Small intestine (tissue), 7 donors: ENCODE measurements at regions not wholly inside any gene's neighbourhood (a gene's known extent, or its start where the extent isn't known, plus 50 kb on each side); places are given as distances from the start of the nearest gene placed in this dataset.
"Not testable (repeated sequence)": the region's sequence is repeated elsewhere in the genome, so short reads cannot be mapped to it uniquely, and the experiment has no call there.

Experiments used
- DNase-seq, 2 donors: peaks; one replicate each; pipeline versions ENCODE4 v3.0.0 to v3.0.0-alpha.2; 2013
- FAIRE-seq: peaks from 2 replicates; lab custom pipeline; 2012; peaks lifted over from hg19 to GRCh38; lab: Jason Lieb, UNC
- H3K27ac ChIP-seq, 3 donors: one replicate each; pipeline ENCODE4 v1.5.1; 2013; ENCODE audit warnings: low read length in 2 of 3, mild to moderate bottlenecking in 2 of 3, control low read depth in 1 of 3, inconsistent platforms in 1 of 3, low read depth in 1 of 3, moderate library complexity in 1 of 3
- H3K27me3 ChIP-seq, 3 donors: one replicate each; pipeline ENCODE4 v1.6.1; 2013; ENCODE audit warnings: low read length in 3 of 3, inconsistent platforms in 1 of 3; ENCODE audit not compliant: control insufficient read depth in 3 of 3, insufficient read depth in 3 of 3
- H3K36me3 ChIP-seq, 3 donors: one replicate each; pipeline ENCODE4 v1.6.1; 2013; ENCODE audit warnings: low read length in 3 of 3, inconsistent platforms in 1 of 3, low read depth in 1 of 3, mild to moderate bottlenecking in 1 of 3, moderate library complexity in 1 of 3; ENCODE audit not compliant: control insufficient read depth in 3 of 3, insufficient read depth in 2 of 3
- H3K4me1 ChIP-seq, 3 donors: one replicate each; pipeline ENCODE4 v1.6.1; 2013; ENCODE audit warnings: low read length in 2 of 3, inconsistent platforms in 1 of 3, low read depth in 1 of 3, mild to moderate bottlenecking in 1 of 3, moderate library complexity in 1 of 3; ENCODE audit not compliant: control insufficient read depth in 3 of 3, insufficient read depth in 2 of 3
- H3K4me3 ChIP-seq, 3 donors: one replicate each; pipeline ENCODE4 v1.5.1; 2013; ENCODE audit warnings: low read length in 3 of 3, control low read depth in 1 of 3, inconsistent platforms in 1 of 3, low read depth in 1 of 3, mild to moderate bottlenecking in 1 of 3, moderate library complexity in 1 of 3
- H3K9me3 ChIP-seq, 2 donors: one replicate each; pipeline ENCODE4 v1.6.1; 2013; ENCODE audit warnings: low read depth in 1 of 2, low read length in 1 of 2; ENCODE audit not compliant: control insufficient read depth in 2 of 2, insufficient read depth in 1 of 2
- WGBS, 3 donors: extraction: QIAGEN DNeasy Blood & Tissue Kit; methylation state at CpG; one replicate each; pipeline ENCODE4 v1.1.7; 2013; 5-methylcytosine and 5-hydroxymethylcytosine counted together
- donor health status: healthy with polysubstance abuse.
- donor health status: control.
- donor health status: control.
- donor health status: Bipolar disorder and iron deficiency.
- donor health status: healthy.

- WGBS, 3 donors = 5 to 14% (median 8%) methylated on average over 5 of the region's 5 CpGs
- peak overlapping the region in 1 of 3 donors; percentile 44 for H3K27ac ChIP-seq
- H3K4me1 ChIP-seq = no peaks in the 10 kb centered on the region
Observed at GRCh38 chr10:29811751-29812427, 177.1 kb upstream of the SVIL start.

GRCh38 chr10:29810816-29811215 lies 176.0 kb upstream of the SVIL start:
- Histone ChIP-seq H3K36me3 (no peaks in the 10 kb centered on the region), H3K27me3 (no peaks in the 10 kb centered on the region), H3K9me3 (no peaks in the 10 kb centered on the region), H3K4me3 (no peak overlapping the region), H3K27ac (peak overlapping the region in 2 of 3 donors; percentile 22 to 31), H3K4me1 (no peaks in the 10 kb centered on the region)
- DNase-seq = no peak
- 74 to 89% (median 80%) methylated on average over 2 of the region's 2 CpGs for WGBS, 3 donors
- no peak for FAIRE-seq

More at GRCh38 chr10:29811751-29812427, 177.1 kb upstream of the SVIL start:
- DNase-seq = peak in 1 of 2 donors; percentile 29
- Histone ChIP-seq H3K36me3 (no peaks in the 10 kb centered on the region), H3K4me3 (no peak overlapping the region), H3K9me3 (no peaks in the 10 kb centered on the region), H3K27me3 (no peaks in the 10 kb centered on the region)
- FAIRE-seq = no peak

- H3K9me3 ChIP-seq, H3K4me3 ChIP-seq, H3K27me3 ChIP-seq, FAIRE-seq, DNase-seq, H3K4me1 ChIP-seq, H3K27ac ChIP-seq, H3K36me3 ChIP-seq: not testable (repeated sequence)
- 63 to 97% (median 91%) methylated on average over 3 of the region's 3 CpGs for WGBS, 3 donors
Observed at GRCh38 chr10:29810231-29810630, 175.5 kb upstream of the SVIL start.

- H3K36me3 ChIP-seq = no peaks in the 10 kb centered on the region
- no peak for FAIRE-seq
- H3K9me3 ChIP-seq = no peaks in the 10 kb centered on the region
- WGBS, 3 donors = 76 to 91% (median 83%) methylated on average over 5 of the region's 5 CpGs
- no peaks in the 10 kb centered on the region for H3K4me1 ChIP-seq
- no peak for DNase-seq
- H3K27ac ChIP-seq = no peak overlapping the region
- no peak overlapping the region for H3K4me3 ChIP-seq
- no peaks in the 10 kb centered on the region for H3K27me3 ChIP-seq
Observed at GRCh38 chr10:29809383-29809782, 174.6 kb upstream of the SVIL start.

GRCh38 chr10:29807163-29807806 lies 172.5 kb upstream of the SVIL start:
- WGBS, 3 donors = 60 to 75% (median 72%) methylated on average over 2 of the region's 2 CpGs
- Histone ChIP-seq H3K27me3 (no peaks in the 10 kb centered on the region), H3K9me3 (no peaks in the 10 kb centered on the region), H3K4me1 (no peaks in the 10 kb centered on the region), H3K27ac (no peak overlapping the region), H3K36me3 (no peaks in the 10 kb centered on the region), H3K4me3 (no peak overlapping the region)
- DNase-seq (peak in 1 of 2 donors; percentile 32), FAIRE-seq (no peak)

GRCh38 chr10:29806350-29806788 lies 171.6 kb upstream of the SVIL start:
- WGBS, 3 donors = 29 to 51% (median 40%) methylated on average over 2 of the region's 2 CpGs
- Histone ChIP-seq H3K36me3 (no peaks in the 10 kb centered on the region), H3K4me1 (no peaks in the 10 kb centered on the region), H3K27me3 (no peaks in the 10 kb centered on the region), H3K9me3 (no peaks in the 10 kb centered on the region), H3K27ac (peak overlapping the region in 1 of 3 donors; percentile 60), H3K4me3 (no peak overlapping the region)
- DNase-seq (no peak), FAIRE-seq (no peak)

GRCh38 chr10:29805134-29805723 lies 170.5 kb upstream of the SVIL start:
- H3K4me1 ChIP-seq = no peaks in the 10 kb centered on the region
- DNase-seq = no peak
- no peak overlapping the region for H3K27ac ChIP-seq
- no peak for FAIRE-seq
- no peaks in the 10 kb centered on the region for H3K27me3 ChIP-seq
- 67 to 93% (median 70%) methylated on average over 5 of the region's 5 CpGs for WGBS, 3 donors
- no peaks in the 10 kb centered on the region for H3K36me3 ChIP-seq
- no peak overlapping the region for H3K4me3 ChIP-seq
- H3K9me3 ChIP-seq = no peaks in the 10 kb centered on the region

GRCh38 chr10:29804025-29804852 lies 169.5 kb upstream of the SVIL start:
- WGBS, 3 donors = 50 to 66% (median 57%) methylated on average over 5 of the region's 5 CpGs
- Histone ChIP-seq H3K27me3 (no peaks in the 10 kb centered on the region), H3K4me3 (no peak overlapping the region), H3K4me1 (no peaks in the 10 kb centered on the region), H3K9me3 (no peaks in the 10 kb centered on the region), H3K27ac (peak overlapping the region in 1 of 3 donors; percentile 24), H3K36me3 (no peaks in the 10 kb centered on the region)
- FAIRE-seq = no peak
- peak; percentile 35 to 52 for DNase-seq
